HCT116 (cell line): ENCODE measurements at regions not wholly inside any gene's neighbourhood (a gene's known extent, or its start where the extent isn't known, plus 50 kb on each side); places are given as distances from the start of the nearest gene placed in this dataset.

Experiments
- ATAC-seq: fragments of 200-7000 bp; cut with Tn5 transposase; 2 replicates; pipeline ENCODE4 v1.9.1; 2020; ENCODE audit warnings: mild to moderate bottlenecking, moderate library complexity
- BruUV-seq: library from RNA; stranded (reverse); fragments of 400-500 nt; replicated peaks from 2 replicates; lab custom pipeline; 2021; lab: Mats Ljungman, UMichigan
- CTCF ChIA-PET: fragments of 300-600 bp; sonication (Branson Sonifier 250); formaldehyde crosslinking; loops from one replicate; lab custom pipeline; 2021; ENCODE audit warnings: antibody characterized with exemption; lab: Charles Lee
- POLR2A ChIA-PET: fragments of 300-600, 350-600 bp; sonication (Branson Sonifier 250); formaldehyde crosslinking; loops from one replicate; lab custom pipeline; 2021; ENCODE audit warnings: antibody characterized with exemption; lab: Charles Lee
- RAD21 ChIA-PET, 2 experiments: fragments of 300-600 bp; sonication (Branson Sonifier 250); formaldehyde crosslinking; loops; one replicate each; lab custom pipeline; 2023; ENCODE audit warnings: low total read pairs in 2 of 2; ENCODE audit not compliant: uncharacterized antibody in 2 of 2, unreplicated experiment in 2 of 2, low non-redundant PET in 1 of 2; lab: Charles Lee
- DNase-seq: peaks from one replicate; pipeline ENCODE4 v3.0.0-alpha.2; 2010; ENCODE audit warnings: low read depth, low spot score
- H2AFZ ChIP-seq: fragments of 200-600 bp; shearing (Covaris generic), sonication (generic); 2 replicates; pipeline ENCODE4 v1.6.1; 2017; ENCODE audit warnings: low read depth, mixed run types, mixed read lengths, antibody characterized with exemption, low read length; ENCODE audit not compliant: poor library complexity, severe bottlenecking
- H3K27ac ChIP-seq: 2 replicates; pipeline ENCODE4 v1.5.1; 2012; ENCODE audit warnings: low read depth, low read length
- H3K27me3 ChIP-seq: fragments of 200-600 bp; sonication (generic); 2 replicates; pipeline ENCODE4 v1.6.1; 2016; ENCODE audit warnings: mixed run types, low read length, mixed read lengths; ENCODE audit not compliant: insufficient read depth
- H3K36me3 ChIP-seq, 2 experiments: fragments of 200-500 bp in 1 of 2; fragments of 200-600 bp in 1 of 2; sonication (Bioruptor generic) in 1 of 2; sonication (generic) in 1 of 2; 2 replicates each; pipeline versions ENCODE4 v1.5.1 to v1.6.1; 2014 to 2016; ENCODE audit warnings: low read length in 2 of 2, inconsistent platforms in 1 of 2, mixed read lengths in 1 of 2, mixed run types in 1 of 2; ENCODE audit not compliant: insufficient read depth in 2 of 2, control insufficient read depth in 1 of 2
- H3K4me1 ChIP-seq, 2 experiments: fragments of 200-600 bp in 1 of 2; sonication (generic) in 1 of 2; 2 replicates each; pipeline versions ENCODE4 v1.5.1 to v1.6.1; 2012 to 2017; ENCODE audit warnings: low read length in 2 of 2, inconsistent platforms in 1 of 2, mild to moderate bottlenecking in 1 of 2, mixed read lengths in 1 of 2, mixed run types in 1 of 2, moderate library complexity in 1 of 2; ENCODE audit not compliant: insufficient read depth in 2 of 2, control insufficient read depth in 1 of 2
- H3K4me2 ChIP-seq: fragments of 200-600 bp; sonication (generic); 2 replicates; pipeline ENCODE4 v1.6.1; 2017; ENCODE audit warnings: mixed run types, low read length, mixed read lengths
- H3K4me3 ChIP-seq, 2 experiments: fragments of 200-600 bp in 1 of 2; sonication (generic) in 1 of 2; replicated peaks in 1 of 2; 2 replicates each; pipeline ENCODE4 v1.5.1; 2011 to 2016; ENCODE audit warnings: low read length in 2 of 2, control low read depth in 1 of 2, low read depth in 1 of 2, mild to moderate bottlenecking in 1 of 2, mixed read lengths in 1 of 2, mixed run types in 1 of 2
- H3K79me2 ChIP-seq: fragments of 200-600 bp; sonication (generic); 2 replicates; pipeline ENCODE4 v1.6.1; 2017; ENCODE audit warnings: mild to moderate bottlenecking, mixed run types, low read length, moderate library complexity, mixed read lengths; ENCODE audit not compliant: insufficient read depth
- H3K9ac ChIP-seq: fragments of 200-600 bp; sonication (generic); 2 replicates; pipeline ENCODE4 v1.6.1; 2016; ENCODE audit warnings: low read length, mixed read lengths
- H3K9me2 ChIP-seq: fragments of 200-600 bp; sonication (generic), shearing (Covaris generic); 2 replicates; pipeline ENCODE4 v1.6.1; 2017; ENCODE audit warnings: mixed run types, mild to moderate bottlenecking, moderate library complexity; ENCODE audit not compliant: insufficient read depth
- H3K9me3 ChIP-seq, 2 experiments: fragments of 200-500 bp in 1 of 2; fragments of 200-600 bp in 1 of 2; sonication (Bioruptor generic) in 1 of 2; sonication (generic) in 1 of 2; 2 replicates each; pipeline ENCODE4 v1.6.1; 2014 to 2017; ENCODE audit warnings: low read length in 2 of 2, mixed read lengths in 2 of 2, inconsistent platforms in 1 of 2, low read depth in 1 of 2, mild to moderate bottlenecking in 1 of 2, mixed run types in 1 of 2, moderate library complexity in 1 of 2; ENCODE audit not compliant: control insufficient read depth in 1 of 2, insufficient read depth in 1 of 2
- H4K20me1 ChIP-seq: fragments of 200-600 bp; sonication (generic), shearing (Covaris generic); 2 replicates; pipeline ENCODE4 v1.6.1; 2017; ENCODE audit warnings: mixed run types, mild to moderate bottlenecking, moderate library complexity; ENCODE audit not compliant: insufficient read depth
- CBX3 ChIP-seq: IDR thresholded peaks from 2 replicates; pipeline ENCODE4 v1.6.1; 2012; ENCODE audit warnings: low read depth
- CEBPB ChIP-seq: IDR thresholded peaks from 2 replicates; pipeline ENCODE4 v1.6.1; 2012; ENCODE audit warnings: low read depth
- CTCF ChIP-seq, 3 experiments: fragments of 200-600 bp in 1 of 3; sonication (generic) in 1 of 3; IDR thresholded peaks in 2 of 3; conservative IDR thresholded peaks in 1 of 3; 2 replicates each; pipeline ENCODE4 v1.5.1; 2012 to 2017; ENCODE audit warnings: low read depth in 2 of 3, low read length in 2 of 3, antibody characterized with exemption in 1 of 3, borderline replicate concordance in 1 of 3, control low read depth in 1 of 3, mild to moderate bottlenecking in 1 of 3, mixed read lengths in 1 of 3, mixed run types in 1 of 3, moderate library complexity in 1 of 3; ENCODE audit not compliant: insufficient read depth in 1 of 3
- EGR1 ChIP-seq: IDR thresholded peaks from 2 replicates; pipeline ENCODE4 v1.6.1; 2012; ENCODE audit warnings: low read depth
- FOSL1 ChIP-seq: IDR thresholded peaks from 2 replicates; pipeline ENCODE4 v1.6.1; 2012; ENCODE audit warnings: low read depth
- POLR2AphosphoS5 ChIP-seq: IDR thresholded peaks from 2 replicates; pipeline ENCODE4 v1.6.1; 2011; ENCODE audit warnings: mild to moderate bottlenecking, low read depth, low read length, moderate library complexity
- RAD21 ChIP-seq: IDR thresholded peaks from 2 replicates; pipeline ENCODE4 v1.6.1; 2012; ENCODE audit warnings: low read depth, mild to moderate bottlenecking
- REST ChIP-seq: IDR thresholded peaks from 2 replicates; pipeline ENCODE4 v1.6.1; 2012; ENCODE audit warnings: low read depth
- SIN3A ChIP-seq: IDR thresholded peaks from 2 replicates; pipeline ENCODE4 v1.6.1; 2012; ENCODE audit warnings: low read depth
- SRF ChIP-seq: IDR thresholded peaks from 2 replicates; pipeline ENCODE4 v1.6.1; 2012; ENCODE audit warnings: low read depth
- YY1 ChIP-seq: IDR thresholded peaks from 2 replicates; pipeline ENCODE4 v1.6.1; 2011; ENCODE audit warnings: low read length, low read depth, moderate library complexity, mild to moderate bottlenecking; ENCODE audit not compliant: insufficient replicate concordance; ENCODE audit errors: extremely low read depth
- ZBTB33 ChIP-seq: IDR thresholded peaks from 2 replicates; pipeline ENCODE4 v1.6.1; 2011; ENCODE audit warnings: mild to moderate bottlenecking, low read length, moderate library complexity; ENCODE audit not compliant: insufficient replicate concordance; ENCODE audit errors: extremely low read depth
- ZFX ChIP-seq: fragments of 450-650 bp; IDR thresholded peaks from 2 replicates; pipeline ENCODE4 v1.6.1; 2017
- ZNF274 ChIP-seq: fragments of 200-500 bp; sonication (Bioruptor generic); IDR thresholded peaks from 2 replicates; pipeline ENCODE4 v1.6.1; 2014; ENCODE audit warnings: mild to moderate bottlenecking, low read depth, low read length, inconsistent platforms
- intact Hi-C: fragments of 100-400 bp; cut with micrococcal nuclease; formaldehyde crosslinking; loops from 2 replicates; pipeline ENCODE4 v1.10.0; 2022

- Histone ChIP-seq H2AFZ (no peak overlapping the region), H4K20me1 (no peaks in the 10 kb centered on the region), H3K9ac (no peak overlapping the region), H3K4me1 (no peaks in the 10 kb centered on the region), H3K9me2 (no peaks in the 10 kb centered on the region), H3K9me3 (no peaks in the 10 kb centered on the region), H3K4me3 (no peak overlapping the region), H3K79me2 (no peaks in the 10 kb centered on the region), H3K27ac (no peak overlapping the region), H3K36me3 (no peaks in the 10 kb centered on the region), H3K4me2 (no peak overlapping the region), H3K27me3 (no peaks in the 10 kb centered on the region)
- TF ChIP-seq RAD21: no peak
- intact Hi-C loops: no loop called here
- DNase-seq (no peak), ATAC-seq (no peak)
- CTCF ChIA-PET: no interaction called here
- BruUV-seq: no TSS peak
- RAD21 ChIA-PET: no interaction called here
- POLR2A ChIA-PET: no interaction called here
These were observed 54.1 kb upstream of the ATP1A1 start for GRCh38 chr1:116318897-116319296.

- POLR2A ChIA-PET: no interaction called here
- intact Hi-C loops: no loop called here
- RAD21 ChIA-PET: no interaction called here
These were observed 52.2 kb upstream of the ATP1A1 start for GRCh38 chr1:116320874-116321273.

More at GRCh38 chr1:116320874-116321273, 52.2 kb upstream of the ATP1A1 start:
- ATAC-seq (no peak), DNase-seq (no peak)
- Histone ChIP-seq H3K9me3 (no peaks in the 10 kb centered on the region), H3K9ac (no peak overlapping the region), H4K20me1 (no peaks in the 10 kb centered on the region), H3K36me3 (no peaks in the 10 kb centered on the region), H3K4me1 (no peaks in the 10 kb centered on the region), H3K27me3 (no peaks in the 10 kb centered on the region), H2AFZ (no peak overlapping the region), H3K4me3 (no peak overlapping the region), H3K79me2 (no peaks in the 10 kb centered on the region), H3K27ac (no peak overlapping the region), H3K9me2 (no peaks in the 10 kb centered on the region), H3K4me2 (no peak overlapping the region)
- TF ChIP-seq EGR1: no peak
- no peak for TF ChIP-seq POLR2AphosphoS5
- no peak for TF ChIP-seq SRF
- no peak for TF ChIP-seq ZBTB33
- no peak for TF ChIP-seq YY1
- TF ChIP-seq ZFX: no peak
- no peak for TF ChIP-seq CEBPB
- no peak for TF ChIP-seq FOSL1
- no peak for TF ChIP-seq REST
- TF ChIP-seq SIN3A: no peak
- TF ChIP-seq CBX3: no peak
- no peak for TF ChIP-seq ZNF274
- no peak for TF ChIP-seq CTCF (IDR thresholded peaks at IDR 0.05 in 2 of 3, conservative IDR thresholded peaks at IDR 0.05 in 1 of 3; ENCODE audit: borderline replicate concordance in 1 of 3, insufficient read depth in 1 of 3, low read depth in 2 of 3, low read length in 2 of 3)
- BruUV-seq: no TSS peak
- CTCF ChIA-PET: interaction anchor here (1.0 kb wide), 1 partner anchor 164 kb away, joined by 3 read pairs; no protein-coding TSS in a partner anchor
